ENCODE measurements at regions not wholly inside any gene's neighbourhood (a gene's known extent, or its start where the extent isn't known, plus 50 kb on each side); places are given as distances from the start of the nearest gene placed in this dataset.

DNA sequence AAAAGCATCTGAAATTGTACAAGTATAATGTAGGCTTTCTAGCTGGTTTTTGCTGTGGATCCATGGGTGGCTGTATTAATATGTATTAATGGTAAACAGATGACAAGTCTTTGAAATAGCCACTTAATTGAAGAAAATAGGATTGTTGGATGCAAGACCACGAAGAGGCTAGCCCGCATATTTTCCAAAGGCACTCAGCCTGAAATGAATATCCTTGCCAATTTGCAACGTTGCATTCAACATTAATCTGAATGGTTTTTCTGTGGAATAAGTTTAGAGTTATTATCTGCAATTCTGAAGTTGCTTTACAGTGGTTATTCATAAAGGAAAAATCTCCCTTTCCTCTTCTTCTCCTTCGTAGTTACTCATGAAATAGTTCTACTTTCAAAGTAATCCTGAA is 86.2 kb upstream of the SPATS2L start:
- DNase-seq = no peak

DNA sequence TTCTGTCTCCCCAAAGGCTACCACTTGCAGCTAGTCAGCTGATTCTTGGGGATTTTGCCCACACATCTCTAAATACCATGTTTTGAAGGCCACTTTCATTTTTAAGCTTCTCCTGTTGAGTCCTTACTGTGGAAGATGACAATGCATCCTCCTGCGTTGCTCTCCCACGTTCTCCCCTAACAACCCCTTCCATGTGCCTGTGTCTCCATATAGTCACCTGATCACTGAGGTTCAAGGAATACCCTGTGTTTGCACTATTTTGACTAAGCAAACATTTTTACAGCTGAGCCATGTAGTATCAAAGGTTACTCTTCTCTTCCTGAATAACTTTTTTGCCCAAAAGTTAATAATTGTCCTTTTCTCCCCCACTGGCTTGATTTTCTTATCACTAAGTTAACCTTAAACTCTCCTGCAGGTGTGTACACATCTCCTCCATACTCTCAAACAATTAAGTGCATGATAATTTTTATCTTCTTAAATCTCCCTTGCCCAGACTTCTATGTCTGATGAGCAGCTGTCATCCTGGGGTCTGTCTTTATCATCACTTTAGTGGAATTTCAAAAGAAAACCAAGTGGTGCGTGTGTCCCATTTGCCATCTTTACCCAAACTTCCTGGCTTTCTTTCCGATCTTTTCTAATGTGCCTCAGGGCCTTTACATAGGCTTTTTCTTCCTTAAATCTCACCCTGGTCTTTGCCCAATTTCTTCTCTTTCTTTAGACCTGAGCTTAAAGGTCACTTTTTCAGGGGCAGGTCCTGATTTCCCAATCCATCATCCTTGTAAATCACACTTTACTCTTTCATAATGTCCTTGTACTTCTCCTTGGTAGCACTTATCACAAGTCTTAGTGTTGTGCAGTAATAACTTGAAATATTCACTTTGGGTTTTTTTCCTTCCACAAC is 85.2 kb upstream of the SPATS2L start:
- no peak for DNase-seq

DNA sequence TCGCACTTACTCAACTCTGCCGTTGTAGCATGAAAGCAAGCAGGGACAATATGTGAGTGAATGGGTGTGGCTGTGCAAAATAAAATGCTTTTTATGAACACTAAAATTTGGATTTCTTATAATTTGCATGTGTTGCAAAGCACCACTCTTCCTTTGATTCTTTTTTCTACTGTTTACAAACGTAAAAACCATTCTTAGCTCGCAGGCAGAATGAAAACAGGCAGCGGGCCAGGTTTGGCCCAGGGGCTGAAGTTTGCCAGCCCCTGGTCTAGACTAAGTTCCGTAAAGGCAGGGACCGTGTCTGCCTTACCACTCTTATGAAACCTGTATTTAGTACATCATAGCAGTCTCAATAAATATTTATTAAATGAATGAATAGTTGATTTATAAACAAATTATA is 83.7 kb upstream of the SPATS2L start:
- no peak for DNase-seq

DNA sequence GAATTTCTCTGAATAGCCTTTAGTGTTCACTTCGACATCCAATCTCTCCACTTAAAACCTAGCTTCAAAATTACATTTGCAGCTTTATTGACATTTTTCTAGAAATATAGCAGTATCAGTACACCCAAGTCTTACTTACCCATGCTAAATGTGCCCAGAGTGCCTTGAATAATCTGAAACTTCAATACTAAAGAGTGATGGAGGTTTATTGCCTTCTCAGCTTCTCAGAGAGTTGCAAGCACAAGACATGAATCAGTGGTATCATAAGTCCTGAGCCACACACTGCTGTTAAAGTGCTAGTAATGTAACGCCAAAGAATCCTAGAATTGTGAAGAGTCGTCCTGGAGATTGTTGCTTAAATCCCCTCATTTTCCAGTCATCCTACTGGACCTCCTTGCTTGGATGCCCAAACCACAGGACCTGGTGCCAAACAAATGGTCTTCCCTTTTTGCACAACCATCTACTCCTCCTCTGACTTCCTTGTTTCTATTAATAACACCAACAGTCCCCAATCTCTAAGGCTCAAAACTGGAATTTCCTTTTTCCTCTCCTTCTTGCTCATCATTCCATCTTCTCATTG is 83.2 kb upstream of the SPATS2L start:
- DNase-seq = no peak

DNA sequence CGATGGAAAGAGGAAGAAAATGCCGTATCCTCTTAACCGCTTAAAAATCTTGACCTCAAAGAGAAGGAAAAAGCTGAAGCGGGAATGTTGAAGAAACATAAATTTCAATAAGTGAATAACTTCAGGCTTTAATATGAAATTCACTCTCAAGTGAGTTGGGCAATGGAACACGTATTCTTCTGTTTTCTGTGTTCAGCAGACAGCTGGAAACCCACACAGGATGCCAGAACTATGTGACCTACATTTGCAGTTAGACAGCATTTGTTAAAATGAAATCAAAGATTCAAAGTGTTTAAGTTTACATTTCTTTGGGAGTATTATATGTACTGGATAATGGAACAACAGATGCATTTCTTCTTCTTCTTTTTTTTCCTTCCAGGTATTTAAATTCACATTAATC is 80.5 kb upstream of the SPATS2L start:
- no peak for DNase-seq

DNA sequence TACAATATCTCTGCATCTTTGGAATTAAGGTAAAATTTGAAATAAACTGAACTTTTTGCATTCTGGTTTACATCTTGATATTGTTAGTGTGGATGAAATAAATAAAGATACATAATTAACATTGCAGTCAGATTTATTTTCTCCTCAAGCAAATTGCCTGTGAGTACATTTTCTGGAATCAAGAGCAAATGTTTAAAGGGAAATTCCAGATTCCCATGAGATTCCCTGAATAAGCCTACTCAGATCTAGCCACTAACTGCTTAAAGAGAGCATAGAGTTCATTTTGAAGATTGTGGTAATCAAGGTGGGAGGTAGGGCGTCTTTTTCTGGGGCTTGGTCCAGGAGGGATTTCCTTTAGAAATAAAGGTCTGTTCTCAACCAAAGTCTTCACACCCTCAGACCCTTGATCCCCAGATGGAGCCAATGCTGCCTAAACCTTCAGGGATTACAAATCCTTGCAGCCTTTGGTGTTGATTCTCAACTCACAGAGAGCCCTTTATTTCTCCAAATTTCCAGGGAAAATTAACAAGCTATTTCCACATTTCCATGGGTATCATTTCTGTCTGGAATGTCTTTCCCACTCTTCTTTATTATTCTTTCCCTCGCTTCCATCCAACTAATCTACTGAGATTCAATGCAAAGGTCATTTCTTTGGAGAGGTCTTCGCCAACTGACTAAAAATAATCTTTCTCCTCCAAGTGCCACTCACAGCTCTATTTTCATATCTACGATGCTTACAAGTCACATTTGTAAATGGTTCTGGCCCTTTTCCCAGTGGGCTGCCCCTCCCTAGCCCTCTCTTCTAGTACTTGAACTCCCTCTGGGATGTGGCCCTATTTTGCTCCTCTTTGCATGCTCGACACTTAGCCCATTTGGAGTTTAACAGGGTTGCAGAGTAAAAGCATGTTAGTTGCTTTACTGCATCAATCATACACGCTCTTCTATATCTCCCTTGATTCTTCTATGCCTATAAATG is 79.8 kb upstream of the SPATS2L start:
- DNase-seq = no peak

DNA sequence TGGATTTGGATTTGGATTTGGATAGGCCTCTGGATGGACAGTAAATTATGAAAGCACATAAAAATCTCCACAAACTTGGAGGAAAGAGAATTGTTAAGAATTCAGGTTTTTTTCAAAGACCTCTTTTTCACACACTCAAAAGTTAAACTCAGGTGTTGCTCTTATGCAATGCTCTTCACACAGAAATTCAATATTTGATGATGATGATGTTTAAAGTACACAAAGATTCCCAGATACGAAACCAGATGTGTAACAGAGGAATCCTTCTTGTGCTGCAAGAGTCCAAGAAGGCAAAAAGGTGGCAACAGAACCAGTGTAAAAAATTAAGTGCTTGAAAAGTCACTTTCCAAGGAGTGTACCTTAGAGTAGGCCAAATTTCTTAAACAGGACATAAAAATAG is 75.8 kb upstream of the SPATS2L start:
- DNase-seq = no peak

DNA sequence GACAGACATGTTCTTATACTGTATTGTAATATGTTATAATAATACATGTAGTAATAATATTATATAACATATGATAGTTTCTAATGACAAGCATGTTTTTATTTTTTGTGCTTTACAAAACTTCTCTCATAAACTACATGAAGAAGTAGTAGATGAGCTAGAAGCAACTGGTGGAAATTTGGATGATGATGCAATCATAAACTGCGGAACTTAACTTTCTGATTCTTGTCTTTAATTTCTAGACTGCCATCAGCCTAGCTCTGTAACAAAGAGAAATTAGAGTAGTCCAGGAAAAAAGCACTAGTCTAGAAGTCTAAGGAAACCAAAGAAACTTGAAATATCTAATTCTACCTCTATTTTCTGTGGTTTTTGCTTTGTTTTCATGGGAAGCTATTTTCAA is 71.0 kb upstream of the SPATS2L start:
- DNase-seq = no peak

DNA sequence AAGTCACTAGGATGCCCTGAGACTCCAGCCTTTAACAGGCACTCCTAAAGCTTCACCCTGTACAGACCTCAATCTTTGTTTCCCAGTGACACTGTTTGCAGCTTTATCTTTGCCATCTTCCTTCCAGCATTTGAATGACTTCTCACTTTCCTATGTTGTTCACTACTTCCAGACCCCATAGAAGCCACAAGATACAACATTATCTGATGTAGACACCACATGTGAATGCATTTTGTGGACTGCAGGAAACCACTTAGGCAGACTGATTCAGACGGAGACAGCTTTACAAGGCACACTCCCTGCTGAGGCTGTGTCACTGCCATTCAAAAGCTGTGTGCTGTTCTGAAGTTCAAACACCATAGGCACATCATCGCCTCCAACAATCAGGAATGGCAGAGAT is 67.3 kb upstream of the SPATS2L start:
- DNase-seq = no peak

DNA sequence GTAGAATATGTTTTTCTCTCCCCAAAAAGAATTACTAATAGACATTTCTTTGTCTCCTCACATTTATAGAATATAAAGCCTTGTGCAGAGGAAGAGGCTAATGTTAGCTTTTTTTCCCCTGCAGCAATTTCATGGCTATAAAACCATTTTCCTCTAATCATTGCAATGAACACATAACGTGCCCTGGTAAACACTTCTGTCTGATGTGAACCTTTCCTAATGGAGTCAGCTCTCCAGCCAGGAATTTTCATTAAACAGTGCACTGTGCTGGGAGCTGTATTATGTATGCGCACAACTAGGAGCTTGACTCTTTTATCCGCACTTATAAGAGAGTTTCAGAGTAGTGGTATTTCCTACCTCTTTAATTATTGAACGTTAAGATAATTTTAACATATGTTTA is 63.9 kb upstream of the SPATS2L start:
- DNase-seq = no peak

DNA sequence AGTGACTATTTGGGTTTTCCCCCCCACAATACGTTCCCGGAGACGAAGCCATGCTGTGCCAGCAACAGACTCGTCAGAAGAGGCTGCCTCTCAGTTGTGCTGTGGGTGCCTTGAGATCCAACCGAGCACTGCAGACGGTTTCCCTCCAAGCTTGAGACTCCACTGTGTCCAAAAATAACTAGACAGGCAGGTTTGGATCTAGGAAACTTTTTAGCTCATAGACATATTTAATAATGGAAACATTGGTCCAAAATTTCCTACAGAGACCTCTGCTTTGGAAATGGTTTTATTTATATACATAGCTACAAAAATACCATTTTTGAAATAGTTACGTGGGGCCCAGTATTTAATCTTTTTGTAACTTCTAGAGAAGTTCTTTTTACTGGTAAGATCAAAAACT is 63.1 kb upstream of the SPATS2L start:
- no peak for DNase-seq

DNA sequence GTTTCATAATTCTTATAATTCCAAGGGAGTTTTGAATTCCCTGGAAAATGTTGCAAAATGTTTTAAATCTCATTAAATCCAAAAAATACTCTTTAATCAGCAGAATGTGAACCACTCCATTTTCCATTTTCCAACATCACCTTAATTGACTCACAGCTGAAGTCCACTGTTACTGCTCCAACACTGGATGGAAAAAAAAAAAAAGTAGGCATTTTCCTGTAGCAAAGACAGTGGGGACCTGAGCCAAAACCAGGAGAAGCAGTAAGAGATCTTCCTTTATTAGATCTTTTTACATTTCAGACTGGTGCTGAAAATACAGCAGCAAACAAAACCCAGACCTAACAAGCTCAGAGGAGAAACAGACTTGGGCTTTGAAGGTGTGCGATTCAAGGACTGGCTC is 62.4 kb upstream of the SPATS2L start:
- DNase-seq = no peak

DNA sequence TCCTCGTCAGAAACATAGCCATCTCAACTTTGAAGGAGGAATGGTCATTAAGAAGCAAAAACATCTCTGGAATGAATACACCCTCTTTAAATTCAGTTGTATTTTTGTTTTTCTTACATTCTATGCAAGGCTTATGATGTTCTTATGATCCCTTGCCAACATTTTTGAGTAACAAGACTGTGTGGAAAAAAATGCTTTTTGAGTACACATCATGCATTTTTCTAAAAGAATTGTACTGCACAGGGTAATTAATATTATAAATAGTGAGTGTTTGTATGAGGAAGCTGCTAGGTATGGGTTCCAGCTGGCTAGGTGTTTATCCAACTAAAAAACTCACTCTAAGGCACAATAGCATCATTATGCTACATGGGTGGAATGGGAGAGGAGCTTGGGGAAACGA is 59.0 kb upstream of the SPATS2L start:
- no peak for DNase-seq

DNA sequence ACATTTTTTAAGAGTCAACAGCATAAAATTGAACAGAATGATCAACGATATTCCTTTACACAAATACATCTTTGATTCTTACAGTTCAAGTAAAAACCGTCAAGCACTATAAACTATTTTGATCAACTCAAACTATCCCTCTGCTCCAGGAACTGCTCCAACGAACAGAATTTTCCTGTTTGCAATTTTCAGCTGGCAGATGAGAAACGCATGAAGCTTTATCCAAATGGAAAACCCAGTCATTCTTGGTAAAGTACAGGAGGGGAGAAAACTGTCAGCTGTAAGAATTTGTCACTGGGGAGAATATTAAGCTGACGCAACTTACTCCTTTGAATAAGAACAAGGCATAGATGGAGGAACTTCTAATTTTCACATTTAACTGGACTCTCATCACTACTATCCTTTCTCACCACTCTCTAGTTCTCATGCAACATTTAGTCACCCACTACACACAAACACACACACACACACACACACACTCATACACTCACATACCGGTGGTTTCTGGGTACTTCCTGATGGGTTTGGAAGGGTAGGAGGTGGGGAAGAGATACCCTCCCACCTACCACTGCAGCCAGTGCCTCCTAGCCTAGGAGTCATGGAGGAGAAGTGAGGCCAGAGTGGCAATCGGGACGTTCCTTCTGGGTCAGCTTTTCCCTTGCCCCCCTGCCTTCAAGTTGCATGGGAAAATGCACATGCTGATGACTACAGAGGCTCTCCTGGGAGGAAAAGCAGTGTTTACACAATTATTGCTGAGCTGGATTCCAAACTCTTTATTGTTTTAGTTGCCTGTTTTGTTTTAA is 54.0 kb upstream of the SPATS2L start:
- DNase-seq = no peak

DNA sequence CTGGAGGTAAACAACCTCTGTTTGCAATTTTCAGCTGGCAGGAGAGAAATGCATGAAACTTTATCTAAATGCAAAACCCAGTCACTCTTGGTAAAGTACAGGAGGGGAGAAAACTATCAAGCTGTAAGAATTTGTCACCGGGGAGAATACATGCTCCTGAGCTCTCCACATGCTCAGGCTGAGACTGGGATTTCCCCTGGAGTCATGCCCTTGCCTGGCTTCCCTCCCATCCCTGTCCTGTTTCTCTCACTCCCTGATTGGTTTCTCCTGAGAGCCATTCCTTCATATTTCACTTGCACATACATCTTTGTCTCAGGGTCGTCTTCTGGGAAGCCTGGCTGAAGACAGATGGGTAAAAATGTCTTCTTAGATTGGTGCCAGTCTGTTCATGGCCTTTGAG is 52.9 kb upstream of the SPATS2L start:
- no peak for DNase-seq

DNA sequence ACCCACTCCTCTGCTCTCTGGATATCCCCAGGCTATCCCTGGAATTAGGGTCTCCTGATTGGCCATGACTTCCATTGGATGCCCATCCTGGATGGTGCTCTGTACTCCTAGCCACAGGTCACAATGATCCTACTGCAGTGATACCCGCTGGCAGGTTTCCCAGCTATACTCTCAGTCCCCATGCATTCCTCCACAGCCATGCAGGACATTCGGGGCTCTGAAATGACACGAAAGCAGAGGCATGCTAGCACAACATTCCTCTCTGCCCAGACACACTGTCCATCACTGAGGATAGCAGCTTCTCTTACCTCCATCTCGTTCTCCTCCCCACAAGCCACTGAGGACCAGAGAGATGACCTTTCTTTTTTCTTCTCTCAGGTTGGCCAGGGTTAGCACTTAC is 51.7 kb upstream of the SPATS2L start:
- no peak for DNase-seq

DNA sequence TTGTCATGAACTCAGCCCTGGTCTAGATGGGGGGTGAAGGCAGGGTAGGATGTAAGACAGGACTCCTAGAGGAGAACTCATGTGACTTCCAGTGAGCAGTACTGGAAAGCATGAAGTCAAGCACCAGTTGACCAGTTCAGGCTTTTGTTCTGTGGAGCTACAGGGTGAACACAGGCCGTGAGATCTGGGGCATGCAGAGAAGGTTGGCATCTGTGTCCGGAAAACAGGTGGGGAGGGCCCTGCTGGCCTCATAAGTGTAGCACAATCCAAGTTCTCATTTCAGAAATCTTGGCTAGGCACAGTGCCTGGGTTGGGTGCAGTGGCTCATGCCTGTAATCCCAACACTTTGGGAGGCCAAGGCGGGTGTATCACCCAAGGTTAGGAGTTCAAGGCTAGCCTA is 50.9 kb upstream of the SPATS2L start:
- no peak for DNase-seq
